SKM-1 treated with dmso at 0.1 percent for 144 hours (cell line): ENCODE measurements at regions not wholly inside any gene's neighbourhood (a gene's known extent, or its start where the extent isn't known, plus 50 kb on each side); places are given as distances from the start of the nearest gene placed in this dataset.

Experiments used
- DNase-seq: peaks from one replicate; lab custom pipeline; 2025; ENCODE audit not compliant: unreplicated experiment; lab: John Stamatoyannopoulos, UW

DNA sequence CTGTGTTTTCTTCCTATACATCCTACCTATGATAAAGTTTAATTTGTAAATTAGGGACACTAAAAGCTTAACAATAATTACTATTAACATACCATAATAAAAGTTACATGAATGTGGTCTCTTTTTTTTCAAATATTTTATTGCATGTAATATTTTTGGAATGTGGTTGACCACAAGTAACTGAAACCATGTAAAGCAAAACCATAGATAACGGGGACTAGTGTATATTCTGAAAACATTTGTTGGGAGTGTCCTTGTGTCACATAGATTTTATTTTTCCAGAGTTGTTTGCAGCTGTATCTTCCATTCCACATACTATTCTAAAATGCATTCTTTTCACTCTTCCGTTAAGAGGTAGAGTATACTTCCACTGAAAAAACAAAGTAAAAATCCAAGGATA, 200.4 kb downstream of the KIF18A start:
- DNase-seq, result no peak

DNA sequence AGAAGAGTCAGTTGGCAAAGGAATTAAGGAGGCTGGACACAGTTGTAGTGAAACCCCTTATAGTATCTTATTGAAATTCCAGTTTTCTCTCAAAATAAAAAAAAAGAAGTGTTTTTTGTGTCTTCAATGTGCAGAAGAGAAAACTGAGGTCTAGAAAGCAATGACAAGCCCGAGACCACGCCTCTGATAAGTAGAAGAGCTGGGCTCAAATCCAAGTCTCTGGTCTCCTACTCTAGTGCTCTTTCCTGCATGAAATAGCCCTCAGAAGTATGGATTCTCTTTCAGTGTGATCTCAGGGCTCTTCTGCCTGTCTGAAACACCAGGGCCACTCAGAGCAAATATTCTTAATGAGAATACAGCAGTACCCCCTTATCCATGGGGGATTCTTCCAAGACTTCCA, 200.9 kb downstream of the KIF18A start:
- DNase-seq, result no peak

DNA sequence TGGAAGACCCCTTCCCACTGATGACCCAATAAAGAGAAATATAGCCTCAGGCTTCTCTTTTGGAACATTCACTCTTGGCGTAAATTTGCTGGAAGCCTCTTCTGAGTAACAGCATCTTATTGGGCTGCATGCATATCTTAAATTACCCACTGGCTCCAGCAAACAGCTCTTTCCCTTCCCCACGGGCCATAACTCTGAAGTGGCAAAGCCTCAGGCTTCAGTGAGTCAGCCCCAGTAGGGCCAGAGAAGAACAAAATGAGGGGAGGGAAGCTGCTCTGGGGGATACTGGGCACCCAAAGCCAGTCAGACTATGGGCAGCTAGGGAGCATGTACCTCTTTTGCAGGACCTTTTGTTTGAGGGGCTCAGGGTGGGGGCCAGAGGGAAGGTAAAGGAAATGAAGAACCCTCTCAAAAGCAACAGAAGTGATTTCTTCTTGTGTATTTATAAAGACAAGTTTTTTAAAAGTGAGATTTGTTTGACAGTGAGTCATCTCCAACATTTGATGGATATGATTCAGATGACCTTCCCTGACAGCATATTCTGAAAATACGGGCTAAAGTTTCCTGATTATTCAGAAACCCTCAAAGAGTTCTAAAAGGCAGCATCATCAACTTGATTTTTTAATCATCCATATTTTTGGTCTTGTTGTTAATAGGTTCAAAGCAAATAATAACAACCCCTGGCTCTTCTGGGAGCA, 203.4 kb downstream of the KIF18A start:
- no peak for DNase-seq

DNA sequence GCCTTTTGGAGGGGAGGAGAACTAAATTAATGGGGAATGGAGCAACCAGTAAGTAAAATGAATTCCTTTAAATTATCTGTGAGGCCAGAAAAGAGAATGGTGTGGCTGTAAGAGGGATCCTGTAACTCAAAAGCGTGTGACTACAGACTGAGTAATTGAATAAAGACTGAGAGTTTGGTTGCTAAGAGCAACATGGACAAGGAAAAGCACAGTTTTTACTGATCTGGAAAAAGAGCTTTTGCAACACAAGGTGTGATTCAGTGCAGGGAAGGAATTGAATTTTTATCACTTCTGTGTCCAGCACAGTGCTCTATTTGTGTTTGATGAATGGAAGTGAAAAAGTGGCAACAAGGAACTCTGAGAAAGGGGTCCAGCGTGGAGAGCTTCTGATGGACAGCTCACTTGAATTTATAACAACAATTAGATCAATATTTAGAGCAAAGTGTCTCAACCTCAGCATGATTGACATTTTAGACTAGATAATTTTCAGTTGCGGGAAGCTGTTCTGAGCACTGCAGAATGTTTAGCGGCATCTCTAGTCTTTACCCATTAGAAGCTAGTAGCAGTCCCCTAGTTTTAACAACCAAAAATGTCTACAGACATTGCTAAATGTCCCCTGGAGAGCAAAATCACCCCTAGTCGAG, 202.8 kb upstream of the BDNF start:
- DNase-seq, result no peak

DNA sequence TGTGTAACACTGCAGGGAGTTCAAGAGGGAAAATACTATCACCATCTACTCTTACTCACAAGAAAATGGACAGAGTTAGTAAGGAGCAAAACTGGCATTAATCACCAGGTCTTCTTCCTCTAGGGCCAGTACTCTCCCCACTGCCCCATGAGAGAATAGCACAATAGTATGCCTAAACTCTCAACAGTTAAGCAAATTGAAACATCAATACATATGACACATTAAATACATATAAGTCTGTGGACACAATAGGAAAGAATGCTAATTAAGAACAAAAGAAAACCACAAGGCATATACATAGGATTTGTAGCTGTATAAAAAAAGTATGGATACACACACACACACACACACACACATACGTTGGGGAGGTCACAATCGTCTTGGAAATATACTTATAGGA, 197.9 kb upstream of the BDNF start:
- no peak for DNase-seq

DNA sequence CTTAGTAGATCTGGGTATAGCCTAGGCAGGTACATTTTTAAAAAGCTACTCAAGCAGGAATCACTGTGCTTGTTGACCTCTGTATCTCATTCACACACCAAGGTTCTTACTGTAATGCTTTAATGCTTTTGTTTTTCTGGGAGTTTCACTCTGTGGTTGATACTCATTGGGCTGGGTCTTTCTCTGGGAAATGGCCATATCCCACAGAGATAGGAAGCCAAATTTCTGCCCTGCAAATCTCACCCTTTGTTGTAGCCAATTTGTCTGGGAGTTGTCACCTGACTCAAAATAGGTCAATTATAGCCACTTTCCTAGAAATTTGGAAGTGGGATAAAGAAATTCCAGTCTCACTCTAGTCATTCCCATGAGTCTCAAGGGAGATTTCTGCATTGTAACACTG, 195.8 kb upstream of the BDNF start:
- no peak for DNase-seq

DNA sequence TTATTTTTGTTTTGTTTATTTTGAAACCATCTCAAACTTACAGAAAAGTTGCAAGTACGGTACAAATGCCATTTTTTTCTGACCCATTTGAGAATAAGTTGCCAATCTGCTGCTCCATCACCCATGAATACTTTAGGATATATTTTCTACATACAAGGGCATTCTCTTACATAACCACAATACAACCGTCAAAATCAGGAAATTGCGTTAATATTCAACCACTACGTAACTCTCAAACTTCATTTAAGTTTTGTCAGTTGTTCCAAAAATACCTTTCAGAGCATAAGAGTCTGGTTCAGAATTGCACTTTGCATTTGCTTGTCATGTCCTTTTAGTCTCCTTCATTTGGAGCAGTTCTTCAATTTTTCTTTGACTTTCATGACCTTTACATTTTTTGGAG, 194.3 kb upstream of the BDNF start:
- DNase-seq, result peak; percentile 4

DNA sequence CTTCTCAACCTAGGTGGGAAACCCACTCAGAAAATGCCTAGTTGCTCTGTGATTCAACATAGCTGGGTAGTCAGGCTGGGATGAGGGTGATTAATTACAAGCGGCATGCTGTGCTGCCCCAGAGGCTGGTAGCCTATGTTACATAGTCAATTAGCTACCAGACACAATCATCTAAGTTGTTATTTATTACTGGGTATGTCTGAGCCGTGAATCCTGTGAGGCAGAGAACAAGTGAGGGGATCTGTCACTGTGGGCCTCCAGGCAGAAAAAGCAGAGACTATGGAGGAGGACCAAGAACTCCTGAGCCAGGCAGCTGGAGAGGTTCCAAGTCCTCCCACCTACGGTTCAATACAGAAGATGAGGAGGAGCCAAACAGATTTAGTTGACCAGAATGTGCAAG, 186.6 kb upstream of the BDNF start:
- no peak for DNase-seq

DNA sequence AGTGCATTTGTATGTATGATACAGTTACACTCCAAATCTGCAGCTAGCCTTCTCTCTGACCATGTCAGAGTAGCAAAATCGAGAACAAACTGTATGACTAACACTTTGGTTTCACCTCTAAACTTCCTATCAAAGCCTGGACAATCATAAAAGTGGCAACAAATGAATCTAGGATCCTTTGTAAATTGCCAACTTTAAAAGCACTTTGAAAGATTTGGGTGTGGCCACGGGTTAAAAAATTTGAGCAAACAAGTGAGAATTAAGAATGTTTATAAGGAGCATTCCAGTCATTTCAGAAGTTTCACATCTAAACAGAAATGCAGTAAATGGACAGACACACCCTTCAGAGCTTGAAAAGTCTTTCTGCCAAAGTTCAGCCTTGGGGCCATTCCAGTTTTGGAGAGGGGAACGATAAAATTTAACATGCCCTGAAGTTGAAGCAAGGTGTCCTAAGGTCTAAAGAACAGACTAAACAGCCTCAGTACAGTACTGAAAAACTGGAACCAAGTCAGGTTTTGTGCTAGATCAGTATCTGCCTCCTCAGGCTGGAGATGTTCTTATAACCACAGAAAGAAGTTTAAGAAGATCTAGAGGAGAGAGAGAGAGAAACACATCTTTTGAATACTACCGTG, 181.9 kb upstream of the BDNF start:
- no peak for DNase-seq

DNA sequence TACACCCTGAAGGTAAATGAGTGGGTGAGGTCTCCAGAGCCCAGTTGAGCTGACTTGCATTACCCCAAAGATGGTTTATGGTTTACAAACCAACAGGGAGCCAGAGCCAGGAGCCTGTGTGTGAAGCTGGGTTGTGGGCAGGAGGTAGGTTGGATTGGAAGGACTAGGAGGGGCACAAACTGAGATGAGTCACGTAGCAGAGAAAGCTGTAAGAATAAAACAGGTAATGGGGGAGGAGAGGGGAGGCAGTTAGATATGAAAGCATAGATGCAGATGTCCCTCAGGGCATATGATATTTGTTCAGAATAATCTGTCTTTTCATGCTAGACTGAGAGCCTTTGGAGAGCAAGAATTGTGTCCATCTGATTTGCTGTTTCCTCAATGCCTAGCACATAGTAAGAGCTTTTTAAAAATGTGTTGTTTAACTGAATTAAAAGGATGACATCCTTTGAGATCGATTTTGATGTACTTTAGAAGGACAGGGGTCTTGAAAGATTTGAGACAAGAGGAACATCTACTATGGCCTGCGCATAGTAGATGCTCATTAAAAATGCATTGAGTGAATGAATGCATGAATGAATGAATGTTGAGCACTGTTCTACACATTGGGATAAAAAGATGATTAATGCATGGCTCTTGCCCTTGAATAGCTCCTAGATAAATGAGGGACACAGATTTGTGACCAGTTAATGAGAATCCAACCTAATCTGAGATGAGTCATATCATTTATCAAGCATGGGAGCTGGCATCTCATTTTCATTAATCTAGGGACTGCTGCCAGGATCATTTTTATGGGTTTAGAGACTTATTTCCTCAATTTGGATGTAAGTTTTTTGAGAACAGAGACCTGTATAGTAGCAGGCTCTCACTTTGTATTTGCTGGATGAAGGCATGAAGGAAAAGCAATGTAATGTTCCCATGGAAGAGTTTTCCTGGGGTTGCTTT, 175.8 kb upstream of the BDNF start:
- no peak for DNase-seq

DNA sequence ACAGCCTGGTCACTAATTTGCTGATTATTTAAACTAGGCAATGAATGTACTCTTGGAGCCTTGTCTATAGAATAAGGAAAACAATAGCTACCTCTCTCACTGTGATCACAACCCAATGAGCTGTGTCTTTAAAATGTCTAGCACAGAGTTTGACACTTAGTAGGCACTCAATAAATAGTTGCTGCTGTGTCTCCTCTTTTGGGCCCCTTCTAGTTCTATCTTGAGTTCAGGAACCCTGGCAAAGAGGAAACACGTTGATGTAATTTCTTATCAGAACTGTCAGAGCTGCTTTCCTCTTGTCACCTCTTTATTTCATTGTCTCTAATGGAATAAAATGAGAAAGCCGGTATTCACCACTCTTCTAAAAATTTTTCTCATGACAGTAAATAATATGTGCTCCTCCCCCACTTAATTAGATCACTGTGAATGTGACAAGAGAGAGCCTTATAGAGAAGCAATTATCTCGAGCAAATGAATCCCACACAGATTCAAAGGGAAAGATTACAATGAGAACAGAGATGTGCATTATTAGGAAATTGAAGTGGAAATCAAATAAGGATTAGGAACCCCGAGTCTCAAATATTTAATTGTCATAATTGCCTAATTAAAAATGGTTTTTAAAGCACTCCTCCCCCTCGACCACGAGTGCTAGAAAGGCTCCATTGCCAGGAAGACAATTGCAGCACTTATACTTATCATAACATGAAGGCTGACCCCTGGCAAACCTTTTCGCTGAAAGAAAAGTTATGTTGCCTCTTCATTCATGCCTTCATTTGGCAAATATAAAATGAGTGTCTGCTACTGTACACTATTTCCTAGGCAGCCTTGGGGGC, 175.0 kb upstream of the BDNF start:
- DNase-seq, result no peak

DNA sequence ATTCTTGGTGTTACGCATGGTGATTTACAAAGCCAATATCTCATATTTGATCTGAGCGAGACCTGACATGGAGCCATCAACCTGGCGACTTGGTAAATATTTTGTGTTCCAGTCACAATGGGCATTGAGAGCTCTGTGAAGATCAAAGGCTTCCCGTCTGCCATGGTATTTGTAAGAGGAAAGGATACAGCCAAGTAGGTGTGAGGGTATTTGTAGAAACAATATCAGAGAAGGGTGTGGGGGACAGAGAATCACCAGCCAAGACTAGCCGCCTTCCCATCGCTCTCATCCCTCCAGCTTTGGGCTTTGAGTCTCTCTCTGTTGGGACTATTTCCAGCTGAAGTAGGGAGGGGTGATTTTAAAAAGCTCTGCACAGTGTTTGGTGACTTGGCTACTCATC, 173.4 kb upstream of the BDNF start:
- no peak for DNase-seq

DNA sequence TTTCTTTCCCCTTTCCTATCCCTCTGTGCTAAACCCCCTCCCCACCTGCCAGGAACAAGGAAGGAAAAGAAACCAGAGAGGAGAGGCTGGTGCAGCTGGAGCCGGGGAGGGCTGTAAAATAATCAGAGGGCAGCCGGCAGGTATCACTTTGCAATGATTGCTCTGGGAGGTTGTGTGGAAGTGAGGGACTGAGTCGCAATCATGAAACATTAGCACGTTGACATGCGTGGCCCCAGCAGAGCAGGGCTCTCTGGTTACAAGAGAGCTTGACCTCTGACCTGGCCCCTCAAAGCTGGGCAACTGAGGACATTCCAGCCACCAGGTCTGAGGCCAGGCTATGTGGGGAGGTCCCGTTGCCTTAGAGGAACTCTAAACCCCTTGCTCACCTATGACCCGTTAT, 170.8 kb upstream of the BDNF start:
- DNase-seq, result no peak

DNA sequence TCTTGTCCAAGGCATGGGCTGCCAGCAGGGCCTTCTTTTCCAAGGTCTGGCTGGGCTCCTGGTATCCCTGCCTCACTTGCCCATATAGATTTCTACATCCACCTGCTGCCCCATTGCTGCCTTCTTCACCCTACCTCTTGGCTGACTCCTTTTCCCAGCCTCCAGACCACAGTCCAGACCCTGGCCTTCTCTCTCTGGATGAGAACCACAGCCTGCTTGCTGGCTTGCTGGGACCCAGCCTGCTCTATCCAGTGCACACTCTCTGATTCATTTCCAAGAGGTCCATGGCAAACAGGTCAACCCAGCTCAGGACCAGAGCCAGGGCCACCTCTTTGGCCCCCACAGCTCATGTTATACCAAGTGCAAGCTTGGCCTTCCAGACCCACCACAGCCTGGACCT, 169.4 kb upstream of the BDNF start:
- DNase-seq, result no peak

DNA sequence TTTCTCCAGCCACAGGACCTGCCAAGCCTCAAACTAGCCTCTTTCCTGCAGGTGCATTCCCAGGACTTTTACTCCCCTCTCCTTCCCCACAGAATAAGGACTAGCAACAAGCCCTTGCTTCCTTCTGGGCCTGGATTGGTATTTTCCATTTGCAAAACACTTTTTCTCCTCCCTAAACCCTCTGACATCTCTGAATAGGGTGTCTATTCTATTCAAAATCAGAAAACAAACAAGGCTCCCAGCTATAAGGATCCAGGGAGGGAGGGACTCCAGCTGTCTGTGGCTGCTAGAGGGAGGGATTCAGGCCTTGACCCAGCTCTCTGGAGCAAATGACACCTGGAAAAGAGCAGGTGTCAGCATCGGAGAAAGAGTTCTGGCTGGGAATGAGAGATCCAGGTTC, 168.5 kb upstream of the BDNF start:
- no peak for DNase-seq

DNA sequence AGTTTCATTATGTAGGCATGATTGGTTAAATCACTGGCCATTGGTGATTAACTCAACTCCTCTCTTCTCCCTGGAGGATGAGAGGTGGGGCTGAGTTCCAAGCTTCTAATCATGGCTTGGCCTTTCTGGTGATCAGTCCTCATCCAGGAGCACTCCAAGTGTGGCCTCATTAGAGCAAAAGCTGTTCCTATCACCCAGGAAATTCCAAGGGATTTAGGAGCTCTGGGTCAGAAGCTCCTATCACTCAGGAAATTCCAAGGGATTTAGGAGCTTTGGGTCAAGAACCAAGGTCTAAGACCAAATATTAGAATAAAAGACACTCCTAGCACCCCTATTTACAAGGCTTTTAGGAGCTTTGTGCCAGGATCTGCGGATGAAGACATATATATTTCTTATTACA, 168.0 kb upstream of the BDNF start:
- no peak for DNase-seq

DNA sequence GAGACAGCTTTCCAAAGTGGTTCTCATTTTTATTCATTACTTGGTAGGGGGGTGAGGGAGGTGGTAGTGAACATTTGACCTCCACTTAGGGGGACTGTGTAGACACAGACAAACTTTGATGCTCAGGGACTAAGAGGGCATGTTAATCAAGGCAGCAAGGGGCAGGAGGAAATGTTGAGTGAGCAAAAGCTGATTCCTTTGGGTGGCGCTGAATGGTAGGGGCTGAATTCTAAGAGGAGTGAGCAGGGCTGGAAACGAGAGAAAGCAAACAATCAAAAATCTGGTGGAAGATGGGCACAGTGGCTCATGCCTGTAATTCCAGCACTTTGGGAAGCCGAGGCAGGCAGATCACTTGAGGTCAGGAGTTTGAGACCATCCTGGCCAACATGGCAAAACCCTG, 164.8 kb upstream of the BDNF start:
- no peak for DNase-seq

DNA sequence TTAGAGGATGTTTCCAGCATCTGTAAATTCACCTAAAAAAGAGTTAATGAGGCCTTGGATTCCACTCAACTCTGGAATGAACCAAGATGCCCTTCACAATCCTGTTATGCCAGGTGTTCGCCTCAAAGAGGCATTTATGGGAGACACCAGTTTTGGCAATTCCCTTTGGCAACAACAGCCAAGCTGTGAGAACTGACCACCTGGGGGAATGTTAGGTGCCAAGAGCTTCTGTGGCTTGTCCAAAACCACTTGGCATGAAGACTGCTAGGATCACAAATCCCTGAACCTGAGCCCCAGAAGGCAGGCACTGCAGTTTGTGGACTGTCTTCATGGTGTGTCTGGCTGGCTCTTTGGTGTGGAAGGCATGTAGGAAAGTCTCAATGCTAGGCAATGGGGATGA, 164.4 kb upstream of the BDNF start:
- DNase-seq, result no peak

DNA sequence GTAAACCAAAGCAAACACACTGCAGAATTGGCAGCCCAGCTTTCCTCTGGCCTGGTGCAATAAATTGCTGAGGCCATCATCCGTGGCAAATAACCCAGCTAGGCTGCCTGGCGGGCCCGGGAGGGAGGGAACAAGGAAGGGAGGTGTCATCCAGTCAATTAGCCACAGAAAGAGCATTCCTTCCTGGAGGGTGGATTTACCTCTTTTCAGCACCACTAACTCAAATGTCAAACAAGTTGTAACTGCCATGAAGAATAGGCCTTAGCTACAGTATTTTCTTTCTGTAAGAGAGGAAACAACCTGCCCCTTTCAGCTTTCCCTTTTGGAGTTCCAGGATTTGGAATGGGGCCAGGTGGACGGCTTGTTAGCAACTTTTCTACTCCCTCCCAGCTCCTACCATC, 163.8 kb upstream of the BDNF start:
- no peak for DNase-seq

DNA sequence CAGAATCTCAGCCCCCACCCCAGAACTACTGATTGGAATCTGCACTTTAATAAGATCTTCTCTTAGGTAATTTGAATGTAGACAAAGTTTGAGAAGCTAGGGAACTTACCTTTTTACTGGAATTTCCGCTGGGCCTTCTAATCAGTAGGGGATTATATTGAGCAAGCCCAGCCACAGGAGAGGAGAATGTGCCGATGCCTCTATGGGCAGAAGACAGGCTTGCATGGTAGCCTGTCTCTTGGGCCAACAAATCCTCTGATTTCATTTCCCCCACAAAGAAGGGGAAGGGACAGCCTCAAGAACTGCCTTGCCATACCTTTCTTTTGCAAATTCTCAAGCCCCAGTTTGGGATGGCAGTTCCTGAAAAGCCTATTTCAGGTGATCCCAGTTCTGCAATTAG, 163.4 kb upstream of the BDNF start:
- no peak for DNase-seq
